Dedifferentiated amniotic fluid mesenchymal stem cell (primary cell): ENCODE measurements at regions not wholly inside any gene's neighbourhood (a gene's known extent, or its start where the extent isn't known, plus 50 kb on each side); places are given as distances from the start of the nearest gene placed in this dataset.

ENCODE experiments used
- DNase-seq: peaks from one replicate; pipeline ENCODE4 v3.0.0-alpha.2; 2016; ENCODE audit errors: extremely low spot score

DNA sequence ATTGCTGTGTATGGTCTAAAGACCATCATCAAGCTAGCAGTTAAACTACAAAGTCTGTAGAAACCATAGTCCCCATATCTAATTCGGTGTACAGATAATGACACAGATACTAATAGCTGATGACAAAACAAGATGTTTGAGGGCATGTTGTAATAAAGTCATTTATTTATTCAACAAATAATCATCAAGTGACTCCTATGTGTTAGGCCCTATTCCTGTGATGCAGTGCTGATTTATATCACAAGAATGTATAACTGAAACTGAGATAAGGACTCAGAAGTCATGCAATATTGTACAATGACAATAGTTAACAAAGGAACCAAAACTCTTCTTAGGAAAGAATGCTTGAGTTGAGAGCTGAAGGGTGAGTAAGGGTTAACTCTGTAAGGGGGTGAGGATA lies 315.0 kb upstream of the NR3C2 start:
- DNase-seq: no peak

DNA sequence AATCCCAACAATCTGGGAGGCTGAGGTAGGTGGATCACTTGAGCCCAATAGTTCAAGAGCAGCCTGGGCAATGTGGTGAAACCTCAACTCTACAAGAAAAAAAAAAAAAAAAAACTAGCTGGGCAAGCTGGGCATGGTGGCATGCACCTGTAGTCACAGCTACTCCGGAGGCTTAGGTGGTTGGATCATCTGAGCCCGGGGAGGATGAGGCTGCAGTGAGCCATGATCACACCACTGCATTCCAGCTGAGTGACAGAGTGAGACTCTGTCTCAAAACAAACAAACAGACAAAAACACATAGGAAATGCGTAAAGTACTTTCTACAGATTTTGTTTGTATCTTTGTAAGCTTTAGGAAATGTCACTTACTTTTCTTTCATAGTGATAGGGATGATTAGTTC lies 307.2 kb upstream of the NR3C2 start:
- no peak for DNase-seq

DNA sequence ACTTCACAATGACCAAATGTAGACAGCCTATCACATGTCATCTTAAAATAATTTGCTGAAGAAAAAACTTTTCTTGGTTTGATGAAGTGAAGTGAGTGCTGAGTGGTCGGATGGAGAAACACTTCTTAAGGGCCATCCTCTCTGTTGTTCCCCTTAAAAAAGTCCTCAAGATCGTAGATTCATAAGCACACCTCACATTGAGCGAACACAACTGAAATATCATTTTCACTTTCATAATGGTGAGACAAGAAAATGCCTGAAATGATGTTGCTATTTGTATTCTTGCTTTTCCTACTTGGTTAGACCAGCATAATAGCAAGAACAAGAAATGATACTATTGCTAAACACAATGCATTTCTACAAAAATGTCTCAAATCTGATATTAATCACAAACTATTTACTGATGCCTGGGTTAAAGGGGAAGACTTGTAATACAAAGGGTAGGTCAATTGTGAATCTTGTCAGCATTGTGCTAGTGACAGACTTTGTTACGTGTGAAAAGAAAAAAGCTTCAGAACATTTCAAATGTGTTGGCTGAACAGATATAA lies 305.6 kb upstream of the NR3C2 start:
- no peak for DNase-seq

DNA sequence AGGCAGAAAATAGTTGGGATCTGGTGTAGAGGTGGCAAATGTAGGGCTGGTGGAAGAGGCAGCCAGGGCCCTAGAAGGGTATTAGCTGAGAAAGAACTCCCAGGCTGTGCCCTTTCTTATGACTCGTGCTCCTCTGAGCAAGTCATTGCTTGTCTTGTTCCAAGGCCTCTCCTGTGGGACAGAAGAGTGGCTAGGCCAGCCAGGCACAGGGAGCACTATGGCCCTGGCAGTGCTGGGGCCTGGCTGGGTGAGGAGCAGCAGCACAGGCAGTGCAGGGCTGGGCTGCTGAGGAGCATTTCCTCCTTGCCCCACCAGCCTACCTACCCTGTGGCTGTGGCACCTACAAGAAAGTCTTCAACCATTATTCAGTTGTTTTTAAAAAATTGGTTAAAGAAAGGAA lies 298.5 kb upstream of the NR3C2 start:
- DNase-seq: no peak

DNA sequence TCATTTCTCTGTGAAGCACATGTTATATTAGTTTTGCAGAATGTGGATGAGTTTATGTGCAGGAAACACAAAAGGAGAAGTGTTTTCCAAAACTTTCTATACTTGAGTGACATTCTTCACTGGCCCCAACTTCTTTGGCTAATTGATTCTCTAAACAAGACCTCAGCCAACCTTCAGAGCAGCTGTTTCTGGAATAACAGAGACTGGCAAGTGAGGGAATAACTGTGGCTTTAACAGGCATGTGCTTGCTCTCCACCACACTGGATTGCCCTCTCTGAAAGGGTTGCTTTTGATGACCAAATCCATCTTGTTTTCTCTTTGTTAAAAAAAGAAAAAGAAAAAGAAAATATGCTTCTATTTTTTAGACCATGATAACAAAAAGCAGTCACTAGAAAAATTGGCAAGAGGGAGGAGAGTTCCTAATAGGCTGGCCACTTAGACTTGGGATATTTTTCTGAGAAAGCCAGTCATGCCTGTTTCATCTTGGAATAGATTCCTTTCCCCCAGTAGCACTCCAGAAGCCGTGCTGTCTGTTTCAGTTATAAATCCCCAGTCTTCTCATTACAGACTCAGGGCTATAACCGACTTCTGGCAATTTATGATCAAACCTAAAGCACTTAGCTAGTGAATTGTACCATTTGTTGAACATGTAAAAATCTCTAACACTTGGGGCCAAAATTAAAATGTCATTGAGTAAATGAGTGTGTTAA lies 295.0 kb upstream of the NR3C2 start:
- DNase-seq: no peak

DNA sequence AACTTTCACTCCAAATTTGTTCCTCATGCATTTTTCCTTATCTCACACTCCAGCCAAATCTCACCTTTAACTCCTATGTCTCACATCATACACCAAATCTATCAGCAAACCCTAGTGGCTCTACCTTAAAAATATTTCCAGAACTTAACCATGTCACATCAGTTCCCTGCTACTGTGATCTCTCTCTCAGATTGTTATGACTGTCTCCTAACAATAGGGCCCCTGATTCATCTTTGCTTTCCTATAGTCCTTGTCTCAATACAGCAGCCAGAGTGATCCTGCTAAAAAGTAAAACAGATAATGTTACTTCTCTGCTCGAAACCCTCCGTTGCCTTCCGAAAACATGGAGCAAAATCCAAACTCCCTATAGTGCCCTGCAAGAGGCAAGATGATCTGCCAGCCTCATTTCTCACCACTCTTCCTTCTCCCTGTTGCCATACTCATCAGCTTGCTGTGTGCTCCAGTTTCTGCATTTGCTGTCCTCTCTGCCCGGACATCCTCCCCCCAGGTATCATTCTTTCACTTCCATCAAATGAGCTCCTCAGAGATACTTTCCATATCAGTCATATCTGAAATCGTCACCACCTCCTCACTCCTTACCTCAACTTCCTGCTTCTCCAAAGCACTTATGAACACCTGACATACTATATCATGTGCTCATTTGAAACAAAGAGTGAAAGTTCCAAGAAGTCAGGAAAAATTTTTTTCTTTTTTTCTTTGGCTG lies 293.4 kb upstream of the NR3C2 start:
- no peak for DNase-seq

DNA sequence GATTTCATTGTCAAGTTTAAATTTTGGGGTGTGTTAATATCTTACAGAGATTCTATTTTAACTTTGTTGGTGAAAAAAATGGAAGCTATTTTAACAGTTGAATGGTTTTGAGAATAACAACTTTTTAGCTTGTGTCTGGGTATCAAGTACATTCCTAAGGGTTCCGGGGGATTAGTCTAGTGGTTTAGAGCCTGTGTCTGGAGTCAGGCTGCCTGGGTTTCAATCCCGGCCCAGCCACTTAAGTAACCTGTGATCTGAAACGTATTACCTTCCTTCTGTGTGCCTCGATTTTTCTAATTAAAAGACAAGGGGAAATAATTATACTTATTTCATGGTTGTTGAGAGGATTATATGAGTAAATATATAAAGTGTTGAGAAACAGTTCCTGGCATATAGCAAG lies 288.6 kb upstream of the NR3C2 start:
- DNase-seq: peak; percentile 17

DNA sequence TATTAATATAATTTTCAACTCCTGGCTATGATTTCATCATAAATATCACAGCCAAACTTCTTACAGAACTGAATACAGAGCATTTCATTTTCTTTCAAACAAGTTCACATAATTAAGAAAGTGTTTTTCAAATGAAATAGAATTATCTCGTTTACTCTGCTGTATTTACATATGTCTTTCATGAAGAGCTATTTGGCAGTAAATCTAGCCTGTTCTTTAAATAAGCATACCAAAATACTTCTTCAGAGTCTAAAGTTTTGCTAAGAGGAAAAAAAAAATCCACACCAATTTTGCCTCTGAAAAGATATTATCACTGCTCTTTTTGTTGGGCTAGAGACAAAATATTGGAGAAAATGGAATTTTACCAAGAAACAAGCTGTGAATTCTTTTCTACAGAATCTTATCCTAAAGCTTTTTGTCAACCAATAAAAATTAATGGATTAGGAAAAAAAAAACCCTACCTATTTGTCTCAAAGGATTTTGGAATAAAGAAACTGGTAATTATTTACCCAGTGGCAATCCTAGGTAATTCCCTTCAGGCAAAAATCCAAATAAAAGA lies 287.9 kb upstream of the NR3C2 start:
- DNase-seq: no peak

DNA sequence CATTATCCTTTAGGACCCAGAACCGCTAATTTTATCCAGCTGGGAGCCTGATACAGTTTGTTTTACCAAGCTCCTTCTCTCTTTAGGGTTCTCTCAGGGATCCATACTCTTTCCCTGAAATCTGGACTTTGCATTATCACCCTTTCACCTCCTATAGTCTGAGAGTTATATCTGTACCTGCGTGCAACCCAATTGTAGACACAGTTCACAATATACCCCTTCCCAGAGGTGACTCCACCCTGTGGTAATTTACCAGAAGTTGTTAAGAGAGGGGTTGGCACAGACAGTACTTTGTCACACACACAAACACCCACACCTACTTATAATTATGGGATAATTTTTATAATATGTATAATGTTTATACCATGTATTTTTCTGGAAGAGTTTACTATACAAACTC lies 275.8 kb upstream of the NR3C2 start:
- no peak for DNase-seq

DNA sequence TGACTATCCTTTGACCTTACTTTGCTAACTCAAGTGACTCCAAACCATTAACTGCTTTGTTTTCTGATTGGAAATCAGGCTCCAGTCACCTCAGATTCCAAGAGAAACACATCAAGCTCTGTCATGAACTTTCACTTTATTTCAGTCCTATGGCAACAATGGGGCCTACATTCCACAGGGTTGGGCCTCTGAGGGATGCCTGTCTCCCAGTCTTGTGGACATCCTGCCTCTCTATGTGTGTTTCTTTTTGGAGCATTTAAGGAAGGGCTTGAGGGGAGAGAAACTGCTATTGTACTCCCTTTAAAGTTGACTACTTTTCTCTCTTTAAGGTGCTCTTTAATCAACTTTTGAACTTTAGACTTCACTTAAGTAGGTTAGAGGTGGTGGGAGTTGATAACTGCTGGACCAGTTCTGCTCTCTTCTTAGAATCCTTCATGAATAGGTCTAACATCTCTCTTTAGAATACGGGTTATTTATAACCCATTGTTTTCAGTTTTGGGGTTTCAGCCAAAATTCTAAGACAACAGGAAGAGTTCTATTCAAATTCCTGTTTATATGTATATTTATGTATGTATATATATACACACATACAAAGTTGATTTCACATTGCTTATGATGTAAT lies 274.3 kb upstream of the NR3C2 start:
- no peak for DNase-seq

DNA sequence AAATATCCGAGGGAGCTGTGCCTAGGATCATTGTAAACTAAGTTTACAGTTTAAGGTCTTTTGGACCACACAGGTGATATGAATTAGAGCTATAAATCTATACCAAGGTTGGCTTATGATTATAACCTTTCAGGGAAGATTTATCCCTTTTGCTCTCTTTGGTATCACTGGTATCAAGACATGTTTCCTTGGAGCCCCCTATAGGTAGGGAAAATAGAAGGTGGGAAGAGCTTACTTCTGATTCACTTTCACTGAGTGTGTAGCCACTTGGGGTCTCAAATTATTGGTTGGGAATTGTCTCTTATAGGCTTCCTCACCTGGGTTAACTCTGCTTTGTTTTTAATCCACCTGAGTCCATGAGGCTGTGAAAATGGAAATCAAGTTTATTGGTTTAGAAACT lies 262.1 kb upstream of the NR3C2 start:
- DNase-seq: no peak

DNA sequence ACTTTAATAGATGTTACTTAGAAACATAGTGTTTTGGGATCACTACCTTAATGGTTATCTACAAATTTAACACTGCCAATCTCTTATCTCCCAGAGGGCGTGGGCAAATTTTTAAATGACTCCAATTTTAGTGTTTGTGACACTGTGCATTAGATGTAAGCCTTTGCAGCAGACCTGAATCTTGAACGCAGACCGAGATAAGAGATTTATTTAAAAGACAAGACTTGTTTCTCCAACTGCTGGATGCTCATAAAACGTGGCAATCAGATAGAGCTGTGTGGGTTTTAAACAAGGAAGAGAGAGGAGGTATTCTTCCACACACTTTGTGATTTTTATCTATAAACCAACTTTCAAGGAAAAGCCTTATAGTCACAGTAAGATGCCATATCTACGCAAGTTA lies 252.5 kb upstream of the NR3C2 start:
- no peak for DNase-seq

DNA sequence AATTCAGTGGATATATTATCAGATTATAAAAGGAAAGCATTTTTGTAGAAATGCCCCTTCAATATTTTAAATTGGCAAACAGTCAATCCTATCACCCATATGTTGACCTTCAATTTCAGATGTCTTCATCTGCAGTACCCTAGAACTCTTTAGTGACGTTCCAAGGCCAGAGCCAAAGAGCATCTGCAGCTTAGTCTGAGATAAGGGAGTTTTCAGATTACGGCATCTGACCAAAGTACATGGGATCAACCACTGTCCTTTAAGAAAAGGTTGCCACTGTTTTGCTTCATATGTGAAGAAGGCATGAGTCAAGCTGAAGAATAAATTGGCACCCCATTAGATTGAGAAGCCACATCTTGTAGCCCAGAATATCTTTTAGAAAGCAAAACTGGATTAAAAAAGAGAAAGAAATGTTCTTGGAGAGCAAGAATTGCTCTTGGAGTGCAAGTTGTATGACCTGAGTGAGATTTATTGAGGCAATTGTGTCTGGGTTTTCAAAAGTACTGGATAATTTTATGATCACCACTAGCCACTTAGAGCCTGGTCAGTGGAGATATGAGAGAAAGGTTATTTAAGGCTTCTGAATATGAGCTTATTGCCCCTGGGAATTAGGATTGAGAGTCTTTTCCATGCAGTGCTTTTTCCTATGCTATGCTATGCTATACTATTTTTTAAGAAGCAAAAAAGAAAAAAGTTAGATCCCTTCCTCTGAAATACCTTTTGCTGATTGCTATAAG lies 251.9 kb upstream of the NR3C2 start:
- DNase-seq: no peak

DNA sequence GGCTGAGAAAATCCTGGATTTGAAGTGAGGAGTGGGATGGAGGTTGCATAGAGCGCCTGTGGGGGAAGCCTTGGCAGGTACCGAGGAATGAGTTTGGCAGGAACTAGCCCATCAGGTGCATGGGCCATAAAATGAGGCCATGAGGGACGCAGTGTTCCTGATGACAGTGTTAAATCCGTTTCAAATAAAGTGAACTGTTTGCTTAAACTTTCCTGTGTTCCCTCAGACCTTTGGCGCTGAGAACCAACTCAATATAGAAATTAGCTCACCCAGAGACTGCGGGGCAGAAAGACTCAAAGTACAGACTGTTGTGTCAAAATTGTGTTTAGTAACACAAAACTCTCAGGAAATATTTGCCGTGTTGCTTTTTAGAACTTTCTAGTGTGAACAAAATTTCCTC lies 250.0 kb upstream of the NR3C2 start:
- DNase-seq: no peak

DNA sequence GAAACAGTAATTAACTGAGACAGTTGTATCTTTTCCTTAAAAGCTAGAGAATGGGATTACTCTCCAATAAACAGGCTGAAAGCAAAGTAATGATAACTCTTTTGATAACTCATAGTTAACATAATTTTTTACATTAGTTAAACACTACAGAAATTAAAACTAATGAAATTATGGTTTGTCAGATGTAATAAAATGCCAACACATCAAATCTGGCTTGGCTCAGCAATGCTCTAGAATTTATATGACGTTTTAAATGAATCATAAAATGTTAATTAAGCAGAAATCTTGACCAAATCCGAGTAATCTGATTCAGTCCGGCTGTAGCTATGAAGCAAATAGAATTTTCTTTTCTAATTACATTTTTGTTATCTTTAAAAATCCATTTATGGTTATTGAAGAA lies 244.2 kb upstream of the NR3C2 start:
- DNase-seq: no peak

DNA sequence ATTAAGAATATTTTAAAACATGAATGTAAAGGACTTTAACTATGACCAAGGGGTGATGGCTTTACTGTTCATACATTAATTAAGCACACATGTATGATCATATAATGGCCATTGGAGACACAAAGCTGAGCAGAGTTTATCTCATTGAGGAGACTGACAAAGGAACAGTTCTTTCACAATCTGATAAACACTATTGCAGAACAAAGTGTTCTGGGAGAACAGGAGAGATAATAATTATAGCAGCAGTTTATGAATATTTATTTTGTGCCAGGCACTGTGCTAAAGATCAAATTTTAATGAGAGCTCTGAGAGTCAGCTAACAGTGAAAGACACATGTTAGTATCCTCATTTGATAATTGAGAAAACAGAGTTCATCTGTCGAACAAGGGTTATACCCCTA lies 242.4 kb upstream of the NR3C2 start:
- DNase-seq: no peak

DNA sequence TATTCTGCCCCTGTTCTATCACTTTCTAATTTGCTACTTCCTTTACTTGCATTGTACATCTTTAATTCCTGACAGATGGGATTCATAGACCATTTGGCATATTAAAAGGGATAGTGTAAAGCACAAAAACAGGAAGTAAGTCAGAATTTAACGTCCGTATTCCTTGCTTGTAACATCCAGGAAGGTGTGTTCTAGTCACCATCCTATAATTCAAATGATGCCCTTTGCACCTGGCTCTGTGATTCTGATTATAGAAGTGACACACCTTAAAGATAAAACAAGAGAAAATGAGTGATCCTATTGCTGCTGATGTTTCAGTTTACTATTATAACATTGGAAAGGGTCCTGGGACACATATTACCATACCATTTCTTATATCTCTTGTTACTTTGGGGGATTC lies 238.7 kb upstream of the NR3C2 start:
- no peak for DNase-seq

DNA sequence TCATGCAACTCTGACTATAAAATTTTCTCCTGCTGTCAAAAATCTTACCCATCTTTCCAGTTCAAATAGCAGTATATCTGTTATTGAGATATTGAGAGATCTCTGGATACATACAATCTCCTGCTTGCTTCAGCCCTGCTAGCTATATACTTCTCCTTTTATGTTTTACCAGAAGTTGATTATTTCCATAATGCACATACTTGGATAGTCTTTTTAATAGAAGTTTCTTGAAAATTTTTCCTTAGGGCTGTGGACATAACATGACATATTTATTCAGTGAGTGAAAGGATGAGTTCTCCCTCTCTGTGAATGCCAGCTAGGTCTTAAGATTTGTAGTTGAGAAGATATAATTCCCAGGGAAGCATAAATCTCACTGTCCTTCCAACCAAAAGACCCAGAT lies 234.1 kb upstream of the NR3C2 start:
- DNase-seq: no peak

DNA sequence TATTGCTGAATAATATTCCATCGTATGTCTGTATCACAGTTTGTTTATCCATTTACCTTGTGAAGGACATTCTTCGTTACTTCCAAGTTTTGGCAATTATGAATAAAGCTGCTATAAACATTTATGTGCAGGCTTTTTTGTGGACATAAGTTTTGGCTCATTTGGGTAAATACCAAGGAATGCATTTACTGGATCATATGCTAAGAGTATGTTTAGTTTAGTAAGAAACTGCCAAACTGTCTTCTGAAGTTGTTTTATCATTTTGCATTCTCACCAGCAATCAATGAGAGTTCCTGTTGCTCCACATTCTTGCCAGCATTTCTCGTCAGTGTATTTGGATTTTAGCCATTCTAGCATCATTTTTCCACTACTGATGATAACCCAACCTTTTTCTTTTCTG lies 232.7 kb upstream of the NR3C2 start:
- DNase-seq: no peak

DNA sequence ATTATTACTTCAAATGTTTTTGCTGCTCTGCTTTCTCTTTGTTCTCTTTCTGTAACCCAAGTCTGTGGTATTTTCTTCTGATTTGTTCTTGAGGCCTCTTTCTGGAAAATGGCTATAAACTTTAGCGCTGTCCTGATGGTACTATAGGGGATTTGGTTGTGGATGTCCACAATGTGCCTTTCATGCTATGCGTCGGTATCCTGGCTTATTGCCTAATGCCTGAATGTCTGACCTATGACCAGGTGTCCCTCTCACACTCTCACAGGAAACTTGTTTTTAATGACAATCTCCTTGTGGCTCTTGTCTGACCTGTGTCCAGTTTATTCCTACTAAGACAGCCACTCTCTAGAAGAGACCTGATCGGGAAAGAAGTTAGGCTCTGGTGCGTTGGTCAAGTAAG lies 222.4 kb upstream of the NR3C2 start:
- DNase-seq: no peak

DNA sequence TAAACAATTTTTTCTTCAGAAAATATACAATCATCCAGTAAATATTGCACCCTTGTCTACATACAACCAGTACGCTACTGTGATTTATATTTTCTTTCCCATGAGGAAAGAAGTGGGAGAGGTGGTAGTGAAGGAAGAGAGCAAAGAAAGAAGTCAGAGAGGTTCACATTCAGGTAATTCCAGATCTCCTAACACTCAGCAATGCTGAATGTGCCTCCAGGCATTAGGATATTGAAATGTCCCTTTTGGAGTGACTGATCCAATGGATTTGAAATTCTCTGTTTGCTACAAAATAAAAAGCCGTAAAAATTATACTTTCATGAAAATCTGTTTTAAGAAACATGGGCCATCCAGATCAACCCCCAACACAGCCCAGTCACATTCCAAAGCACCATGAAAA lies 211.9 kb upstream of the NR3C2 start:
- no peak for DNase-seq

DNA sequence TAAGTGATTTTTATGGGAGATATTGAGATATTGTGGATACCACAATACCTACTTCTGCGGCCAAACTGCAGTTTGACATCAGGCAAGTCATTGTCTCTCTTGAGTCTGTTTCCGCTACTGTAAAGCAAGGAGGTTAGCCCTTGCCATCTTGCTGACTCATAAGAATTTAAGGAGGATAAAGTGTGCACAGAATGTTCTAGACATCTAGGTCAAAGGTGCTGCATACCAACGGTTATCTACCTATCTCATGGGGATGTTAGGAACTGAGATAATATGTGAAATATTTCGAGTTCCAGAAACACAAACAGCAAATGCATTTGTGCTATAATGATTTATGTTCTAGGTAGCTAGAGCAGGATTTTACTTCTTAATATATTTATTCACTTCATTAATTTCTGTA lies 211.5 kb upstream of the NR3C2 start:
- no peak for DNase-seq
